HepG2 (cell line): ENCODE measurements at regions not wholly inside any gene's neighbourhood (a gene's known extent, or its start where the extent isn't known, plus 50 kb on each side); places are given as distances from the start of the nearest gene placed in this dataset.

Source experiments
- CTCF ChIP-seq: sonication (generic); formaldehyde crosslinking; IDR thresholded peaks from 2 replicates; pipeline ENCODE4 v1.5.0; 2020; ENCODE audit warnings: mild to moderate bottlenecking, missing genetic modification reagents, moderate library complexity
- POLR2AphosphoS5 ChIP-seq: IDR thresholded peaks from 2 replicates; pipeline ENCODE4 v1.6.1; 2012; ENCODE audit warnings: low read depth, low read length
- SMAD3 ChIP-seq: sonication (generic); formaldehyde crosslinking; IDR thresholded peaks from 2 replicates; pipeline ENCODE4 v1.4.0; 2020; ENCODE audit warnings: missing genetic modification reagents
- TF ChIP-seq, protein P1 (sequence below): sonication (generic); formaldehyde crosslinking; IDR thresholded peaks from 2 replicates; pipeline ENCODE4 v1.5.0; 2020; ENCODE audit warnings: missing genetic modification reagents

DNA sequence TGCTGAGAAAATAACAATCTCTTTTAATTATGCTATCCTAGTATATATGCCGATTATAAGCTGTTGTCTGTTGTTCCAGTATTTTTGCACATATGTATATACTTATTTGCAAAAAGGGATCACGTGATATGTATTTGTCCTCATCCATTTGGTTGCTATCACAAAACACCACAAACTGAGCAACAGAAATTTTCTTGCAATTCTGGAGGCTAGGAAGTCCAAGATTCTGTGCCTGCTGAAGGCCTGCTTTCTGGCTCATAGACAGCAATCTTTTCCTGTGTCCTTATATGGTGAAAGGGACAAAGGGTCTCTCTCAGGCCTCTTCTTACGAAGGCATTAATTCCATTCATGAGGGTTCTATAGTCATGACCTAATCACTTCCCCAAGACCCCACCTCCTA lies 186.5 kb downstream of the LPIN1 start:
- TF ChIP-seq SMAD3 (CRISPR knock-in tag) (no peak), CTCF (CRISPR knock-in tag) (no peak), POLR2AphosphoS5 (no peak)
- TF ChIP-seq, protein P1, sequence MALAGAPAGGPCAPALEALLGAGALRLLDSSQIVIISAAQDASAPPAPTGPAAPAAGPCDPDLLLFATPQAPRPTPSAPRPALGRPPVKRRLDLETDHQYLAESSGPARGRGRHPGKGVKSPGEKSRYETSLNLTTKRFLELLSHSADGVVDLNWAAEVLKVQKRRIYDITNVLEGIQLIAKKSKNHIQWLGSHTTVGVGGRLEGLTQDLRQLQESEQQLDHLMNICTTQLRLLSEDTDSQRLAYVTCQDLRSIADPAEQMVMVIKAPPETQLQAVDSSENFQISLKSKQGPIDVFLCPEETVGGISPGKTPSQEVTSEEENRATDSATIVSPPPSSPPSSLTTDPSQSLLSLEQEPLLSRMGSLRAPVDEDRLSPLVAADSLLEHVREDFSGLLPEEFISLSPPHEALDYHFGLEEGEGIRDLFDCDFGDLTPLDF (CRISPR knock-in tag) = no peak
